Activated naive CD4-positive, alpha-beta T cell treated with anti-CD3 and anti-CD28 coated beads, Interleukin-2, amount 10 ng/mL, durations not matched to agents 7 days and 5 days (primary cell): ENCODE measurements at regions not wholly inside any gene's neighbourhood (a gene's known extent, or its start where the extent isn't known, plus 50 kb on each side); places are given as distances from the start of the nearest gene placed in this dataset.

Experiments
- CTCF ChIA-PET: fragments of 350-600 bp; sonication (Branson Sonifier 250); formaldehyde crosslinking; loops from one replicate; lab custom pipeline; 2021; ENCODE audit warnings: antibody characterized with exemption; lab: Charles Lee
- DNase-seq: peaks from one replicate; pipeline ENCODE4 v3.0.0-alpha.2; 2020
- H3K27ac Mint-ChIP-seq: one replicate; pipeline ENCODE4 v1.8.0; 2021; ENCODE audit warnings: mild to moderate bottlenecking, moderate library complexity, mixed read lengths
- H3K27me3 Mint-ChIP-seq: one replicate; pipeline ENCODE4 v1.8.0; 2021; ENCODE audit warnings: mild to moderate bottlenecking, mixed read lengths
- H3K36me3 Mint-ChIP-seq: one replicate; pipeline ENCODE4 v1.8.0; 2021; ENCODE audit warnings: mixed read lengths
- H3K4me1 Mint-ChIP-seq: one replicate; pipeline ENCODE4 v1.8.0; 2021; ENCODE audit warnings: mixed read lengths
- H3K4me3 Mint-ChIP-seq: one replicate; pipeline ENCODE4 v1.8.0; 2021; ENCODE audit warnings: mild to moderate bottlenecking, moderate library complexity, mixed read lengths
- H3K9me3 Mint-ChIP-seq: one replicate; pipeline ENCODE4 v1.8.0; 2021; ENCODE audit warnings: mixed read lengths

DNA sequence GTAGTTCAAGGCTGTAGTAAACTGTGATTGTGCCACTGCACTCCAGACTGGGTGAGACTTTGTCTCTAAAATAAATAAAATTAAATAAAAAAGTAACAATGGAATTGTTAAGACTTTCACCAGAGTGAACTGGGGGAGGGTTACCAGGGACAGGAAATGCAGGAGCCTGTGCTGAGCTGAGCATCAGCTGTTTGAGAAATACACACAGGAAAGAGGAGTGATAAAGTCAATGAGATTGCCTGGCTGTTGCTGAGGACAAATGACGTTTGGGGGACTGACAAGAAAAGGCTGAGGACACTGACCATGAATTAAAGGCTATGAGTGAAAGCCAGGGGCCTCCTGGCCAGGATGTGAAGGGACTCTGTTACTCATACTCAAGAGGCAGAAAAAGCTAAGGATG is 226.3 kb downstream of the SETD4 start:
- Mint-ChIP-seq H3K4me1 (no peaks in the 10 kb centered on the region), H3K36me3 (no peaks in the 10 kb centered on the region), H3K9me3 (no peaks in the 10 kb centered on the region), H3K4me3 (no peak overlapping the region), H3K27ac (no peak overlapping the region), H3K27me3 (peaks cover 19% of the 10 kb centered on the region)
- DNase-seq: no peak
- CTCF ChIA-PET: no interaction called here

DNA sequence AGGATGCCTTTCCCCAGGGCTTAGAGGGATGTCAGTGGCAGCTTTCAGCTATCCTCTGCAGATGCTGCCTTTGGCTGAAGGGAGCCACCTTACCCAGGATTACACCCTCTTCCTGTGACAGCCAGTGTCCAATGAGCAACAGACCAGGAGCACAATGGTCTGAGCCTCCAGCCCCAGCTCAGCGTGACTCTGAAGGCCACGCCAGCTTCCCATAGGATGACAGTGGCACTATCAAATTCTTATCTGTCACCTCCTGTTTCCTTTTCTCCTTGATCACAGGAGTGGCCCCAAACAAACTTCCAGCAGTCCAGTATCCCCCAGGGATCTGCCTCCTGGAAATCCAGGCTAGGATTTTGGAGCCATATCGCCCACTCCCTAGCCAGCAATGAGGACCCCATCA is 226.9 kb downstream of the SETD4 start:
- Mint-ChIP-seq H3K36me3 (no peaks in the 10 kb centered on the region), H3K27me3 (peaks cover 21% of the 10 kb centered on the region), H3K4me3 (no peak overlapping the region), H3K9me3 (no peaks in the 10 kb centered on the region), H3K27ac (no peak overlapping the region), H3K4me1 (no peaks in the 10 kb centered on the region)
- no peak for DNase-seq
- CTCF ChIA-PET: no interaction called here

DNA sequence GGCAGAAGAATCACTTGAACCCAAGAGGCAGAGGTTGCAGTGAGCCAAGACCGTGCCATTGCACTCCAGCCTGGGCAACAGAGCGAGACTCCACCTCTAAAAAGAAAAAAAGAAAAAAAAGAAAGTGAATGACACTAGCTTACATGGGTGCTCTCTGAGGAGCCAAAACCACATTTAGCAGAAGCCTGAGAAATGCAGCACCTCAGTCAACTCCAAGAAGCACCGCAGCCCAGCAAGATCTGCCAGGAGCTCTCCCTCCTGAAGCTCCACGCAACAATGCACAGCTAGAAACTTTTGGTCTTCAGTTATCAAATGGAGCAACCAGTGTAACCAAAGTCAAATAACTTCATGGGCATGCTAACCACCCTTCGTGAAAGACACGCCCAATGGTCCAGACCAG is 229.1 kb downstream of the SETD4 start:
- H3K27me3 Mint-ChIP-seq: peaks cover 21% of the 10 kb centered on the region
- no peaks in the 10 kb centered on the region for H3K36me3 Mint-ChIP-seq
- no peak for DNase-seq
- CTCF ChIA-PET: interaction anchor here (1.2 kb wide), 1 partner anchor 9 kb away, joined by 3 read pairs; no protein-coding TSS in a partner anchor
- no peaks in the 10 kb centered on the region for H3K9me3 Mint-ChIP-seq
- H3K27ac Mint-ChIP-seq: no peak overlapping the region
- H3K4me3 Mint-ChIP-seq: no peak overlapping the region
- no peaks in the 10 kb centered on the region for H3K4me1 Mint-ChIP-seq

- H3K27ac Mint-ChIP-seq: no peak overlapping the region
- no peak overlapping the region for H3K4me3 Mint-ChIP-seq
- CTCF ChIA-PET: no interaction called here
- no peaks in the 10 kb centered on the region for H3K4me1 Mint-ChIP-seq
- H3K9me3 Mint-ChIP-seq: no peaks in the 10 kb centered on the region
- no peaks in the 10 kb centered on the region for H3K36me3 Mint-ChIP-seq
- peaks cover 21% of the 10 kb centered on the region for H3K27me3 Mint-ChIP-seq
- no peak for DNase-seq
Measured at GRCh38 chr21:35829067-35829466, 231.3 kb downstream of the SETD4 start.

GRCh38 chr21:35828161-35828560 is 232.2 kb downstream of the SETD4 start:
- Mint-ChIP-seq H3K4me3 (no peak overlapping the region), H3K4me1 (no peaks in the 10 kb centered on the region), H3K27me3 (peaks cover 17% of the 10 kb centered on the region), H3K9me3 (no peaks in the 10 kb centered on the region), H3K27ac (no peak overlapping the region), H3K36me3 (no peaks in the 10 kb centered on the region)
- CTCF ChIA-PET: no interaction called here
- DNase-seq: no peak

DNA sequence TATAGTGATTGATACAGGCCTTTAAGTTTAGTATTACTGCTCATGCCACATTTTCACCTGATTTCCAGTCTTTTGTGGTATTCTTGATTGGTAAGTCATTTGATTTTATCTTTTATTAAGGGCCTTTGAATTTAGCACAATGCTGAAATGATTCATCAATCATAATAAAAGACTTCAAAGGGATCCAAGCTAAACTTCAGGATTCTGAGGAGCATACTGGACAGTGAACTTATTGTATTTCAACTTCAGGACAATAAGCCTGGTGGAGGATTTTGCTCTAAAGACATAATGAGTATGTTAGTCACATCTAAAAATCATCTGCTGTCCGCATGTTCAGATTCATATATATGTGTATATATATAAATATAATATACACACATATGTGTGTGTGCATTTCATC is 233.3 kb downstream of the SETD4 start:
- Mint-ChIP-seq H3K9me3 (no peaks in the 10 kb centered on the region), H3K27ac (no peak overlapping the region), H3K36me3 (no peaks in the 10 kb centered on the region), H3K4me1 (no peaks in the 10 kb centered on the region), H3K4me3 (no peak overlapping the region), H3K27me3 (peaks cover 17% of the 10 kb centered on the region)
- CTCF ChIA-PET: no interaction called here
- DNase-seq: no peak

- DNase-seq: no peak
- Mint-ChIP-seq H3K4me1 (no peaks in the 10 kb centered on the region), H3K9me3 (no peaks in the 10 kb centered on the region), H3K27ac (no peak overlapping the region), H3K4me3 (no peak overlapping the region), H3K36me3 (no peaks in the 10 kb centered on the region), H3K27me3 (peaks cover 5% of the 10 kb centered on the region)
- CTCF ChIA-PET: no interaction called here
Measured at GRCh38 chr21:35825370-35826353, 234.7 kb downstream of the SETD4 start.

GRCh38 chr21:35824136-35824535 is 236.2 kb downstream of the SETD4 start:
- Mint-ChIP-seq H3K9me3 (no peaks in the 10 kb centered on the region), H3K4me3 (no peak overlapping the region), H3K27ac (no peak overlapping the region), H3K4me1 (no peaks in the 10 kb centered on the region), H3K36me3 (no peaks in the 10 kb centered on the region), H3K27me3 (peaks cover 3% of the 10 kb centered on the region)
- CTCF ChIA-PET: no interaction called here
- no peak for DNase-seq

DNA sequence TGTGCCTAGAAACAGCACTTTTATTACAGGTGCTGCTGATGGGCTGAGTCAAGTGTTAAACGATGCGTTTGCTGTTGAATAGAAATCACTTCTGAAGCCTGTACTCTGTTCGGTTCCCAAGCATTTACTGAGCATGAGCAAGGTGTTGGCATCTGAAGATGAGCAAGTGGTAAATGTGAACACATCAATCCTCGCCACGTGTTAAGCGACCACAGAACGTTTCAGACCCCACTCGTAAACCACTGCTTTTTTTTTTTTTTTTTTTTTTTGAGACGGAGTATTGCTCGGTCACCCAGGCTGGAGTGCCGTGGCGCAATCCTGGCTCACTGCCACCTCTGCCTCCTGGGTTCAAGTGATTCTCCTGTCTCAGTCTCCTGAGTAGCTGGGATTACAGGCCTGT is 241.2 kb downstream of the SETD4 start:
- Mint-ChIP-seq H3K9me3 (no peaks in the 10 kb centered on the region), H3K27ac (no peak overlapping the region), H3K4me1 (no peaks in the 10 kb centered on the region), H3K27me3 (peaks cover 12% of the 10 kb centered on the region), H3K36me3 (no peaks in the 10 kb centered on the region), H3K4me3 (no peak overlapping the region)
- no peak for DNase-seq
- CTCF ChIA-PET: no interaction called here

- CTCF ChIA-PET: no interaction called here
- H3K4me3 Mint-ChIP-seq: no peak overlapping the region
- no peaks in the 10 kb centered on the region for H3K9me3 Mint-ChIP-seq
- no peak overlapping the region for H3K27ac Mint-ChIP-seq
- DNase-seq: no peak
- H3K4me1 Mint-ChIP-seq: no peaks in the 10 kb centered on the region
- H3K27me3 Mint-ChIP-seq: peaks cover 12% of the 10 kb centered on the region
- H3K36me3 Mint-ChIP-seq: no peaks in the 10 kb centered on the region
Measured at GRCh38 chr21:35818597-35818996, 241.7 kb downstream of the SETD4 start.

DNA sequence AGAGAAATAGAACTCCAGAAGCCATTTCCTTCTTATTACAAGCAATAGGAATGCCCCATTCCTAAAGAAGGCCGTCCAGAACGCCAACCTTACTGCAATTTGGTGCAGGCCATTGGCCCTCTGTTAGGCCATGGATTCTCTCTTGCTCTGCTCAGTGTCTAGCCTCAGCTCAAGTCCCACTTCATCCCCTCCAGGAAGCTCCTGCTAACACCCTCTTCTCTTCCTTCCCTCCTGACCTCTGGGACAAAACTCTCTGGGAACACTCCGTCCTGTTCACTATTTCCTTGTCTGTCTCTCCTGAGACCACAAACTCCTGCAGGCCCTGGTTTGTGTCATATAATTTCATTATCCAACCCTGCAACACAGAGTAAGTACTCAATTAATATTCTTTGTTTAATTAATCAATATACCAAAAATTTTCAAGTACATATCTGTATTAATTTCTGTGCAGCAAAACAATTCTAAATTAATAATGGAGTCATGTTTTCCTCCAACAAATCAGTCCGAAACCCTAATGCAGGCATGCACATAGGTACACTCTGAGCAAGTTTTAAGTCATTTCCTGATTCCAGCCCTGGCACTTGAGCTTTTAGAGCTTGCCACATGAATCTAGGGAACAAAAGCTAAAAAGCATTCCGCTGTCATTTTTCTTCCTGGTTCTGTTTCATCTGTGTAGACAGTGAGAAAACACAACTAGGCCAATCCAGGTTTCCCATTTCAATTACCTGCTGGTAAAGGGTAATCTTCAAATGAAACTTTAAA is 245.3 kb downstream of the SETD4 start:
- no peak for DNase-seq
- CTCF ChIA-PET: no interaction called here
- Mint-ChIP-seq H3K27ac (no peak overlapping the region), H3K9me3 (no peaks in the 10 kb centered on the region), H3K27me3 (peaks cover 16% of the 10 kb centered on the region), H3K4me3 (no peak overlapping the region), H3K36me3 (no peaks in the 10 kb centered on the region), H3K4me1 (no peaks in the 10 kb centered on the region)

GRCh38 chr21:35812679-35813078 is 247.6 kb downstream of the SETD4 start:
- no peaks in the 10 kb centered on the region for H3K9me3 Mint-ChIP-seq
- no peaks in the 10 kb centered on the region for H3K36me3 Mint-ChIP-seq
- peaks cover 15% of the 10 kb centered on the region for H3K27me3 Mint-ChIP-seq
- DNase-seq: no peak
- CTCF ChIA-PET: no interaction called here
- H3K4me3 Mint-ChIP-seq: no peak overlapping the region
- H3K4me1 Mint-ChIP-seq: no peaks in the 10 kb centered on the region
- no peak overlapping the region for H3K27ac Mint-ChIP-seq

DNA sequence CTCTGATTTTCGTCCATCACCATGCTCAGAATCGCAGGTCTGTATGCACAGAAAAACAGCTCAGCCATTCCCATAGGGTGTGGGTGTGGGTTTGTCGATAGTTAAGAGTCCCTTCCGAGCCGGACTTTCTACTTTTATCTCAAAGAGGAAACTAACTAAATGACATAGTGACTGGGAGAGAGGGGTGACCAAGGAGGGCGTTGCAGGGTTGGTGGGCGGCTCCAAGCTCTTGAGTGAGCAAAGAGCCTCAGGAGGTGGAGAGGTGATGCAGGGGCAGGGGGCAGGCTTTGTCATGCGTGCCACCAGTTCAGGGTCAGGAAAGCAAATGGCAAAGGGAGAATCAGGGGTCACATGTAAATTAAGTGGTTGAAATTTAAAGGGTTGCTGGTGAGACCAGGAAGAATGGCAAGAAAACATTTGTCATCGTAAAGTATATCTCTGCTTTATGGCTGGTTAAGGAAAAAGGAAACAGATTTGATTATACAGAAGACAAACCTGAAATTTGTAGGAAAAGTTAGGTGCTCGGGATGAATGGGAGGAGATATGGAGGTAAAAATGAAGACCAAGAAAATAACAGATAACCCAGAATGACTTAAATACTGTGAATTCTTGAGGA is 249.0 kb downstream of the SETD4 start:
- no peak for DNase-seq
- Mint-ChIP-seq H3K27me3 (peaks cover 12% of the 10 kb centered on the region), H3K4me1 (no peaks in the 10 kb centered on the region), H3K27ac (no peak overlapping the region), H3K9me3 (no peaks in the 10 kb centered on the region), H3K36me3 (no peaks in the 10 kb centered on the region), H3K4me3 (no peak overlapping the region)
- CTCF ChIA-PET: no interaction called here

DNA sequence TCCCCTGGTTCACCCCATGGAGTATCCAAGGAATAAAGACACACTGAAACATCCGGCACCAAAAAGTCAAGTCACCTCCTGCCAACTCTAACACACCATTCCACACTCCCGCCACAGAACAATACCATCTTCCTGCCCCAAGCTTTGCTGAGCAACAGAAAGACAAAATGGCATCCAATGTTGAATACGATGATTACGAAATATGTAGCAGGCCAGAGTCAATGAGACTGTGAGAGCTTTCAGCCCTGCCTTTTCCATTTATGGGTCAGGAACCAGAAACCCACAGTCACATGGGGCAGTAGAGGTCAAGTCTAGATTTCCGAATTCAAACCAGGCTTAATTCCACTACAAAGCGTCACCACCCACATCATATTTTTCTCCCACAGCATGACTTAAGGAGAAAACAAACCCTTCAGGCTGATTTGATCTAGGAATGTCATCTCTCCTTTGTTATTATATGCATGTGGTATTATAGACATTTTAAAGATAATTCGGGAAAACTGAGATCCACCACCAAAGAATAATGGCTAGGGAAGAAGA is 249.8 kb downstream of the SETD4 start:
- H3K27me3 Mint-ChIP-seq: peaks cover 8% of the 10 kb centered on the region
- H3K9me3 Mint-ChIP-seq: no peaks in the 10 kb centered on the region
- CTCF ChIA-PET: no interaction called here
- H3K36me3 Mint-ChIP-seq: no peaks in the 10 kb centered on the region
- DNase-seq: no peak
- no peak overlapping the region for H3K27ac Mint-ChIP-seq
- H3K4me3 Mint-ChIP-seq: no peak overlapping the region
- no peaks in the 10 kb centered on the region for H3K4me1 Mint-ChIP-seq
